HCT116 (cell line): ENCODE measurements at regions not wholly inside any gene's neighbourhood (a gene's known extent, or its start where the extent isn't known, plus 50 kb on each side); places are given as distances from the start of the nearest gene placed in this dataset.

Experiments used
- EZH2 ChIP-seq: fragments of 200-600 bp; sonication (generic); IDR thresholded peaks from 2 replicates; pipeline ENCODE4 v1.6.1; 2017; ENCODE audit warnings: antibody characterized with exemption, mixed run types
- EZH2phosphoT487 ChIP-seq: fragments of 200-600 bp; IDR thresholded peaks from 2 replicates; pipeline ENCODE4 v1.6.1; 2018; ENCODE audit warnings: antibody characterized with exemption, borderline replicate concordance
- POLR2A ChIP-seq: IDR thresholded peaks from 2 replicates; pipeline ENCODE4 v1.7.0; 2011; ENCODE audit warnings: borderline replicate concordance; ENCODE audit not compliant: insufficient read depth, insufficient read length; ENCODE audit errors: extremely low read depth
- POLR2AphosphoS5 ChIP-seq: IDR thresholded peaks from 2 replicates; pipeline ENCODE4 v1.6.1; 2011; ENCODE audit warnings: mild to moderate bottlenecking, low read depth, low read length, moderate library complexity
- SP1 ChIP-seq: IDR thresholded peaks from 2 replicates; pipeline ENCODE4 v1.6.1; 2012; ENCODE audit warnings: low read depth
- ZNF274 ChIP-seq: fragments of 200-500 bp; sonication (Bioruptor generic); IDR thresholded peaks from 2 replicates; pipeline ENCODE4 v1.6.1; 2014; ENCODE audit warnings: mild to moderate bottlenecking, low read depth, low read length, inconsistent platforms
- TF ChIP-seq, protein P1 (sequence below), 3 experiments: fragments of 200-600 bp in 1 of 3; sonication (generic) in 1 of 3; IDR thresholded peaks in 2 of 3; conservative IDR thresholded peaks in 1 of 3; 2 replicates each; pipeline ENCODE4 v1.5.1; 2012 to 2017; ENCODE audit warnings: low read depth in 2 of 3, low read length in 2 of 3, antibody characterized with exemption in 1 of 3, borderline replicate concordance in 1 of 3, control low read depth in 1 of 3, mild to moderate bottlenecking in 1 of 3, mixed read lengths in 1 of 3, mixed run types in 1 of 3, moderate library complexity in 1 of 3; ENCODE audit not compliant: insufficient read depth in 1 of 3
- TF ChIP-seq, protein P2 (sequence below): IDR thresholded peaks from 2 replicates; pipeline ENCODE4 v1.6.1; 2012; ENCODE audit warnings: low read depth

- TF ChIP-seq EZH2 (no peak), EZH2phosphoT487 (no peak), SP1 (no peak), POLR2AphosphoS5 (no peak), POLR2A (no peak), ZNF274 (no peak)
- TF ChIP-seq, protein P1, sequence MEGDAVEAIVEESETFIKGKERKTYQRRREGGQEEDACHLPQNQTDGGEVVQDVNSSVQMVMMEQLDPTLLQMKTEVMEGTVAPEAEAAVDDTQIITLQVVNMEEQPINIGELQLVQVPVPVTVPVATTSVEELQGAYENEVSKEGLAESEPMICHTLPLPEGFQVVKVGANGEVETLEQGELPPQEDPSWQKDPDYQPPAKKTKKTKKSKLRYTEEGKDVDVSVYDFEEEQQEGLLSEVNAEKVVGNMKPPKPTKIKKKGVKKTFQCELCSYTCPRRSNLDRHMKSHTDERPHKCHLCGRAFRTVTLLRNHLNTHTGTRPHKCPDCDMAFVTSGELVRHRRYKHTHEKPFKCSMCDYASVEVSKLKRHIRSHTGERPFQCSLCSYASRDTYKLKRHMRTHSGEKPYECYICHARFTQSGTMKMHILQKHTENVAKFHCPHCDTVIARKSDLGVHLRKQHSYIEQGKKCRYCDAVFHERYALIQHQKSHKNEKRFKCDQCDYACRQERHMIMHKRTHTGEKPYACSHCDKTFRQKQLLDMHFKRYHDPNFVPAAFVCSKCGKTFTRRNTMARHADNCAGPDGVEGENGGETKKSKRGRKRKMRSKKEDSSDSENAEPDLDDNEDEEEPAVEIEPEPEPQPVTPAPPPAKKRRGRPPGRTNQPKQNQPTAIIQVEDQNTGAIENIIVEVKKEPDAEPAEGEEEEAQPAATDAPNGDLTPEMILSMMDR (IDR thresholded peaks at IDR 0.05 in 2 of 3, conservative IDR thresholded peaks at IDR 0.05 in 1 of 3; ENCODE audit: borderline replicate concordance in 1 of 3, insufficient read depth in 1 of 3, low read depth in 2 of 3, low read length in 2 of 3): no peak
- TF ChIP-seq, protein P2, sequence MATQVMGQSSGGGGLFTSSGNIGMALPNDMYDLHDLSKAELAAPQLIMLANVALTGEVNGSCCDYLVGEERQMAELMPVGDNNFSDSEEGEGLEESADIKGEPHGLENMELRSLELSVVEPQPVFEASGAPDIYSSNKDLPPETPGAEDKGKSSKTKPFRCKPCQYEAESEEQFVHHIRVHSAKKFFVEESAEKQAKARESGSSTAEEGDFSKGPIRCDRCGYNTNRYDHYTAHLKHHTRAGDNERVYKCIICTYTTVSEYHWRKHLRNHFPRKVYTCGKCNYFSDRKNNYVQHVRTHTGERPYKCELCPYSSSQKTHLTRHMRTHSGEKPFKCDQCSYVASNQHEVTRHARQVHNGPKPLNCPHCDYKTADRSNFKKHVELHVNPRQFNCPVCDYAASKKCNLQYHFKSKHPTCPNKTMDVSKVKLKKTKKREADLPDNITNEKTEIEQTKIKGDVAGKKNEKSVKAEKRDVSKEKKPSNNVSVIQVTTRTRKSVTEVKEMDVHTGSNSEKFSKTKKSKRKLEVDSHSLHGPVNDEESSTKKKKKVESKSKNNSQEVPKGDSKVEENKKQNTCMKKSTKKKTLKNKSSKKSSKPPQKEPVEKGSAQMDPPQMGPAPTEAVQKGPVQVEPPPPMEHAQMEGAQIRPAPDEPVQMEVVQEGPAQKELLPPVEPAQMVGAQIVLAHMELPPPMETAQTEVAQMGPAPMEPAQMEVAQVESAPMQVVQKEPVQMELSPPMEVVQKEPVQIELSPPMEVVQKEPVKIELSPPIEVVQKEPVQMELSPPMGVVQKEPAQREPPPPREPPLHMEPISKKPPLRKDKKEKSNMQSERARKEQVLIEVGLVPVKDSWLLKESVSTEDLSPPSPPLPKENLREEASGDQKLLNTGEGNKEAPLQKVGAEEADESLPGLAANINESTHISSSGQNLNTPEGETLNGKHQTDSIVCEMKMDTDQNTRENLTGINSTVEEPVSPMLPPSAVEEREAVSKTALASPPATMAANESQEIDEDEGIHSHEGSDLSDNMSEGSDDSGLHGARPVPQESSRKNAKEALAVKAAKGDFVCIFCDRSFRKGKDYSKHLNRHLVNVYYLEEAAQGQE: no peak
Measured at GRCh38 chr7:136247211-136247610, 270.1 kb upstream of the MTPN start.
